ENCODE measurements at regions not wholly inside any gene's neighbourhood (a gene's known extent, or its start where the extent isn't known, plus 50 kb on each side); places are given as distances from the start of the nearest gene placed in this dataset.

GRCh38 chr3:94811836-94812235 is 749.0 kb downstream of the NSUN3 start:
- no peak for TF ChIP-seq CTCF (conservative IDR thresholded peaks at IDR 0.05; ENCODE audit: low read depth, low read length)
- TF ChIP-seq EZH2 (IDR thresholded peaks at IDR 0.05; ENCODE audit: borderline replicate concordance, low read depth, low read length, poor library complexity, severe bottlenecking) = no peak

All from A673 (cell line).